HG03196 (cell line): ENCODE measurements at regions not wholly inside any gene's neighbourhood (a gene's known extent, or its start where the extent isn't known, plus 50 kb on each side); places are given as distances from the start of the nearest gene placed in this dataset.

Experiments
- ATAC-seq: cut with Tn5 transposase; IDR thresholded peaks from one replicate; pipeline ENCODE4 v1.9.1; 2021; ENCODE audit not compliant: unreplicated experiment

- no peak for ATAC-seq
Observed at GRCh38 chr1:221335161-221336101, 406.5 kb downstream of the DUSP10 start.

- ATAC-seq = no peak
Observed at GRCh38 chr1:221336126-221336525, 405.8 kb downstream of the DUSP10 start.

- no peak for ATAC-seq
Observed at GRCh38 chr1:221337106-221337505, 404.8 kb downstream of the DUSP10 start.

- no peak for ATAC-seq
Observed at GRCh38 chr1:221343136-221343535, 398.8 kb downstream of the DUSP10 start.

- ATAC-seq = no peak
Observed at GRCh38 chr1:221343607-221344006, 398.3 kb downstream of the DUSP10 start.

GRCh38 chr1:221344693-221345092 lies 397.2 kb downstream of the DUSP10 start:
- ATAC-seq = no peak

- ATAC-seq = no peak
Observed at GRCh38 chr1:221347706-221348105, 394.2 kb downstream of the DUSP10 start.

- no peak for ATAC-seq
Observed at GRCh38 chr1:221350091-221350490, 391.8 kb downstream of the DUSP10 start.

GRCh38 chr1:221356693-221357092 lies 385.2 kb downstream of the DUSP10 start:
- no peak for ATAC-seq

GRCh38 chr1:221363039-221363438 lies 378.9 kb downstream of the DUSP10 start:
- ATAC-seq = no peak

- no peak for ATAC-seq
Observed at GRCh38 chr1:221366495-221367110, 375.3 kb downstream of the DUSP10 start.

GRCh38 chr1:221371705-221372104 lies 370.2 kb downstream of the DUSP10 start:
- no peak for ATAC-seq

GRCh38 chr1:221373795-221374194 lies 368.1 kb downstream of the DUSP10 start:
- ATAC-seq = no peak

GRCh38 chr1:221376286-221376685 lies 365.6 kb downstream of the DUSP10 start:
- no peak for ATAC-seq

- ATAC-seq = no peak
Observed at GRCh38 chr1:221381910-221382623, 359.8 kb downstream of the DUSP10 start.

GRCh38 chr1:221392453-221392852 lies 349.4 kb downstream of the DUSP10 start:
- ATAC-seq = no peak

GRCh38 chr1:221394011-221394544 lies 347.8 kb downstream of the DUSP10 start:
- ATAC-seq = no peak

GRCh38 chr1:221396526-221396925 lies 345.4 kb downstream of the DUSP10 start:
- no peak for ATAC-seq

GRCh38 chr1:221397141-221397540 lies 344.7 kb downstream of the DUSP10 start:
- ATAC-seq = no peak

GRCh38 chr1:221397606-221398005 lies 344.3 kb downstream of the DUSP10 start:
- ATAC-seq = no peak

GRCh38 chr1:221405146-221405545 lies 336.7 kb downstream of the DUSP10 start:
- ATAC-seq = no peak
